ENCODE measurements at regions not wholly inside any gene's neighbourhood (a gene's known extent, or its start where the extent isn't known, plus 50 kb on each side); places are given as distances from the start of the nearest gene placed in this dataset.
"Not testable (repeated sequence)": the region's sequence is repeated elsewhere in the genome, so short reads cannot be mapped to it uniquely, and the experiment has no call there.

DNA sequence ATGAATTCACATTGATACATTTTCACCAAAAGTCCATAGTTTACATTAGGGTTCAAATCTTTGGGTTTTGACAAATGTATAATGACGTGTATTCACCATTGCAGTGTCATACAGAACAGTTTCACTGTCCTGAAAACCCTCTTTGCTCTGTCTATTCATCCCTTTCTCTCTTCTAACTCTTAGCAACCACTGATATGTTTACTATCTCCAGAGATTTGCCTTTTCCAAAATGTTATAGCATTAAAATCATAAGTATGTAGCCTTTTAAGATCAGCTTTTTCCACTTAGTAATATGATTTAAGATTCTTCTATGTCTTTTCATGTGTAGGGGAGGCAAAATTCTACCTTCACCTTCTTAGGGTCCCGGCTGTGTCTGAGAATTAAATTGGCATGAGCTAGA, 203.8 kb downstream of the TPRG1 start:
- FAIRE-seq: no peak

DNA sequence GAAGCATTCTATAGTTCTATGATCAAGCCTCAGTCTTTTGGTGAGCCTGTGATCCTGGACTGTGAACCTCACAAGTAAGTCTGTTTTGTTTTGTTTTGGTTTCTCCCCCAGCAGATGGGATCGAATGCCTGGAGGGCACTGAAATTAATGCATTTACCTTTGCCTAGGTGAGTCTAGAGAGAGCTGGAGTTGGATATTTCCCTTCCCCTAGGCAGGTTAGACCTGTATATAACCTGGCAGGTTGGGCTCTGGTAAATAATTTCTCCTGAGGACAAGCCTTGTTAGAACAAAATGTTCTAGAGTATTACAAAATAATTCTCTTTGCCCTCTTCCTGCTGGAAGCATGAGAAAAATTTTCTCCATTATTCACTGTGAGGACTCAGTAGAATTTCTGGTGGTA, 211.9 kb downstream of the TPRG1 start:
- FAIRE-seq: no peak

DNA sequence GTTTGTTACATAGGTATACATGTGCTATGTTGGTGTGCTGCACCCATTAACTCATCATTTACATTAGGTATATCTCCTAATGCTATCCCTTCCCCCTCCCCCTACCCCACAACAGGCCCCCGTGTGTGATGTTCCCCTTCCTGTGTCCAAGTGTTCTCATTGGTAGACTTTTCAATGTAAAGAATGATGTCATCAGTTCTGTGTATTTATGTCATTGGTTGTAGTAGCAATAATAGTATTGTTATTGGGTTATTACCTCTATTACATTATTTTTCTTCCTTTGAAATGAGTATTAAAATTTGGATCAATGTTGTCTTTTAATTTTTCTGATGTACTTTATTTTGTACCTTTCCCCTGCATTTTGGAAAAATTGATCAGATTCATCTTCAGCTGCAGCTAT, 214.1 kb downstream of the TPRG1 start:
- FAIRE-seq: not testable (repeated sequence)

DNA sequence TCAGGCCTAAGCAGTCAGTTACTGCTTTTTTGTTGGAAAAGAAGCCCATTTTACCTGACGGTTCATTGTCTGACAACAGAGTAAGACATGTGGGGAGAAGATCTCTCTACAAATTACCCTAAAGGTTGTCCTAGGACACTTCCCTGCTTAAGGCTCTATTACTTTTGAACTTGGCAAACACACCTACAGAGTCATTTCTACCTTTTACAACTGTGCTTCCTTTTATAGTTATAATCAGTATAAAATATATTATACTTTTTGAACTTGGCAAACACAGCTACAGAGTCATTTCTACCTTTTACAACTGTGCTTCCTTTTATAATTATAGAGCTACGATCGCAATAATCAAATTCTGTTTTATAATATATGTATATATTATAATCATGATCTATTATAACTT, 215.0 kb downstream of the TPRG1 start:
- peak; percentile 81 for FAIRE-seq

DNA sequence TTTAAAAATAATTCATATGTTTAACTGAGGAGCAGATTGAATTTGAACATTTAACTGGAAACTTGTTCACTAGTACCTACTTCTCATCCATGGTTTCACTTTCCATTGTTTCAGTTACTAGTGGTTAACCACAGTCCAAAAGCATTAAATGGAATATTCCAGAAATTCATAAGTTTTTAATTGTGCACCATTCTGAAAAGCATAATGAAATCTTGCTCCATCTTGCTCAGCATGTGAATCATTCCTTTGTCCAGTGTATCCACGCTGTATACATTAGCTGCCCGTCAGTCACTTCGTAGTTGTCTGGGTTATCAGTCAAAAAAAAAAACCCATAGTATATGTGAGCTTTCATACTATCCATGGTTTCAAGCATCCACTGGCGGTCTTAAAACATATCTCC, 217.6 kb downstream of the TPRG1 start:
- no peak for FAIRE-seq

DNA sequence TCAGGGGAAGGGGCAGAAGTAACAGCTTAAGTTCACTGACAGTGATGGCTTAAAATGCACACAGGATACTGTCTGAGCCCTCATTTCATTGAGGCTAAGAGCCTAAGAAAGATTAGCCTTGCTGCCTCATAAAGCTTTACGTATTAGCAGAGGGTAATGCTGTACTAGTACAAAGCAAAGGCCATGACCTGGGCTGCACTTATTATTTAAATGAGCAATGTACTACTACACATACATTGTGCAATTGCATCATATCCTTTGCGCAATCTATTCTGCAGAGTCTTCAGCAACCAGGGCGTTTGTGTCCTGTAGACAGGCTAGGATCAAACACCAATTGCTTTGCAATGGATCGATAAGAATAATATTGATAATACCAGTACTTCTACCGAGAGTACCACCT, 221.8 kb downstream of the TPRG1 start:
- no peak for FAIRE-seq

DNA sequence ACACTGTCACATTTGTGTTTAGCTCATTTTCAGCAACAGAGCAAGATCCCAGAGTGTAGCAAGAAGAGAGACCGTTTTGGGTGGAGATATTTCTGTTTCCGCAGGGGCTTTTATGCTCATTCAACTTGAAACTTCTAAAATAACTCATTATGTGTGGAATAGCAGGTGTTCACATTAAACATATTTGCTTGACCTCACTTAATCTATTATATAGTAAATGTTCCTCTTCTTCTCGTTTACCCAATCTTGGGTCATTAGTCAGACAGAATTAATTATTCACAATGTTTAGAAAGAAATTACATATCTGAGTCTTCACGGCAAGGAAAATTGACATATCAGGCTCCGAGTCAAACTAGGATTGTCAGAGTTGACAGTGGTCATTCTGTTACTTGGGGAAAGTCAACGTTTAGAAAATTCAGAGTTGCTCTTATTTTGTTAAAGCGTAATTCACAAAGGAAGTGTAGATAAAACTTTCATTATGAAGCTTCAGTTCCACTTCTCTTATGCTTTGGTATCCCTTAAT, 222.9 kb downstream of the TPRG1 start:
- FAIRE-seq: no peak

DNA sequence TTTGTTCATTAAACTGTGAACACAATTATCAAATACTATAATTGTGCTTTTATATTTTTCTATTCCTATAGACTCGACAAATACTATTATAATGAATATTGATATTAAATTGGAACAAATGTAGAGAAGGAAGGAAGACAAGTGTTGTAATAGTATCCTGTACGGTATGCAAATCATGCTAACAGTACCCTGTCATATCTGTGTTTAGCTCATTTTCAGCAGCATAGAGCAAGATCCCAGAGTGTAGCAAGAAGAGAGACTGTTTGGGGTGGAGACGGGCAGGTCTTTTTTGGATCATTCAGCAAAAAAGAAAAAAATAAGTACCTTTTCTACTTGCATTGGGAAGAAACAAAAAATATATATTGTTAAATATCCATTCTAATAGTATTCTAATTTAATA, 224.1 kb downstream of the TPRG1 start:
- no peak for FAIRE-seq

DNA sequence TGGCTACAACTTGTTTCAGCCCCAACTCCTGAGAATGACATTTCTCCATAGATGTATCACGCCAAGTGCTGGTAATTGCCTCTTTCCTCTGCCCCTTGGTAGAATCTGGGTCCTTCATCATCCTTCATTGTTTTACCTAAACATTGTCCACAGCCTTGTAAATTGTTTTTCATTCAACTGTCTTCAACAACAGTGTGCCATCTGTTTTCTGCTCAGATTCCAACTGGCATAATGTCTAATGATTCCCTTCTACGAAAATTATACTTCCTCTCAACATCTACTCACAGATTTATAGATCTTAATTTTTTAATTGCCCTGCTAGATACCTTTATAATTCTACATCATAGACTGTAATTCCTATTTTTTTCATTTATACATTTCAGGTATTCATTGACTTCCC, 226.9 kb downstream of the TPRG1 start:
- FAIRE-seq: peak; percentile 51

DNA sequence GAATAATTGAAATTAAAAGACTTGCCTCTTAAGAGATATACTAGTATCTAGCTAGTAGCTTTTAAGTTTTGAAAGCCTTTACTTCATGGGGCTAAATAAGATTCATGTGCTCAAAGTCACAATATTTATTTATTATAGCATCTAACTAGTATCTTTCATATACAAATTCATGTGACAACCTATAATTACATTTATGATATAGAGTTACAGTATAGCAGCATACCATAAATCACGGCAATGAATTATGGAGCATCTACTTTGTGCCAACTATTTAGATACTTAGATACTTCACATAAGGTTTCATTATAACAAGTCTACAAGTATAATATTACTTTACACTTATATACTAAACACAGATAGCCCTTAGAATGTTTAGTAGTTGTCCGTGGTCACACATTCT, 229.4 kb downstream of the TPRG1 start:
- no peak for FAIRE-seq

DNA sequence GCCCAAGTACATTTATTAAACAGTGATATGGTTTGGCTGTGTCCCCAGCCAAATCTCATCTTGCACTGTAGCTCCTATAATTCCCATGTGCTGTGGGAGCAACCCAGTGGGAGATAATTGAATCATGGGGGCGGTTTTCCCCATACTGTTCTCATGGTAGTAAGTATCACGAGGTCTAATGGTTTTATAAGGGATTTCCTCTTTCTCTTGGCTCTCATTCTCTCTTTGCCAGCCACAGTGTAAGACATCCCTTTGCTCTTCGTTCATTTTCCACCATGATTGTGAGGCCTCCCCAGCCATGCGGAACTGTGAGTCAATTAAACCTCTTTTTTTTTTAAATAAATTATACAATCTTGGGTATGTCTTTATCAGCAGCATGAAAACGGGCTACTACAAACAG, 228.0 kb upstream of the TP63 start:
- FAIRE-seq: no peak

DNA sequence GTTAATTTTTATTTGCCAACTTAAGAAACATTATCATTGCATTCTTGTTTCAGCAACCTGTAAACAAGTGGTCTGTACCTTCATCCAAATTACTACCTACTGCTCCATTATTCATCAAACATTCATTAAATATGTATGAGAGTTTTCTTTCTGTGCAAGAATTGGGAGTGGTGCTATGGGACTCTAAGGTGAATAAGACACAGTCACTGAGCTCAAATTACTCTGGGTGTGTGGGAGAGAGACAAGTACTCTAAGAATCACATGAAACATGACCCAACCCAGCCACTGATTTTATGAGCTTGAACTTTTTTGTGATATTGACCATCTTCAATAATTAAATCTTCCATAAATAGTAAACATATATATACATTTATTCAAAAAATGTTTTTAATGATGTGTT, 227.2 kb upstream of the TP63 start:
- FAIRE-seq: no peak

DNA sequence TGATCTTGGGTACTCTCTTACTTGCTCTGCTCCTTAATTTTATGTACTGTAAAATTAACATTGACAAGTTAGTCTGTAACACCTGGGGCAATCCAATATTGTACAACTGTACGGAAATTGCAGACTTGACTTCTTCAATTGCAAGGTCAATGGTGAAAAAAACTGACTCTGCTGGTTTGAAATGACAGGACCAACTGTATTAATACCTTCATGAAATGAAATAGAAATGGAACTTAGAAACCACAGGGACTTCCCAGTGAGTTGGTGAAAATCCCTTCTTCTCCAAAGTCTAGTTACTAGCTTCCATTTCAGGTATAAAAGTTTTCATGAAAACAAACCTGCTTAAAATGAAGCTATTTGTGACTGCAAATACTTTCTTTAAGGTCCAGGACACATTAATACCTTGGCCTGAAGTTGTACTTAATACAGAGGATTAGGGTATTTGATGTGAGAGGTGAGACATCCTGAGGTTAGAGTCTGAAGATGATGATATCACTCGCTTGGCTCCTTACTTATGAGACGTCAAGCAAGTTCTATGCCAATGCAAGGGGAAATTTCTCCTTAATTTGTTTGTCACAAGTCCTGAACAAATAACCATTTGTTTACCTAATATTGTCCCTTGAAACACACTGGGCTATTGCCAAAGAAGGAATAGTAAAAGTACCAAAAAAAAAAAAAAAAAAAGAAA, 226.2 kb upstream of the TP63 start:
- FAIRE-seq: no peak

DNA sequence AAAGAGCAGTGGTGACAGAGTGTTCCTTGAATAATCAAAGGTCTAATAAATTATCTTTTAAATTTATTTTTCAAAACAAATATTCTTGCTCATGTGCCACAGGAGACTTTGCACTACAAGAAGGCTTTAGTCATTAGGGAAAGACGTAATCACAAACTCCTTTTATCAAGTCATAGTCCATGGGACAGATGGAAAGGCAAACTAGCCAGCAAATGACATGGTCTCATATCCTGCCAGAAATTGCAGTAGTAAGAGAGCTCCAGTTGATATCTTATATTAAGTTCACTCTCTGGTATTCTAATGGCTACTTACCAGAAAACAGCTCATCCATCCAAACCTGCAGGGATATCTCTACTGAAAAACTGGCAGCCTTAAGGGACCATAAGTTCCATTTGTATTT, 225.0 kb upstream of the TP63 start:
- no peak for FAIRE-seq

DNA sequence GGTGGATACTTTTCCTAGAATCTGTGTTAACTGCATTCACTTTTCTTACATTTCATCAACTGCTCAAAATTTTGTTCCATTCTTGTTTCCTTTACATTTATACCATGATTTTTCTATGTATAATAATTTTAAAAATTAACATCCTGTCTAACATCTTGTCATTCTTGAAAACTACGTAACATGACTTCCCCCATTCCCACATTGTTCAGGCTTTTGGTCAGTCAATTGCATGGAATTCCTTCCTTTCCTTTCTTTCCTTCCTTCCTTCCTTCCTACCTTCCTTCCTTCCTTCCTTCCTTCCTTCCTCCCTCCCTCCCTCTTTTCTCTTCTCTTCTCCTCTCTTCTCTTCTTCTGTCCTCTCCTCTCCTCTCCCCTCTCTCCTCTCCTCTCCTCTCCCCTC, 220.7 kb upstream of the TP63 start:
- FAIRE-seq: no peak

DNA sequence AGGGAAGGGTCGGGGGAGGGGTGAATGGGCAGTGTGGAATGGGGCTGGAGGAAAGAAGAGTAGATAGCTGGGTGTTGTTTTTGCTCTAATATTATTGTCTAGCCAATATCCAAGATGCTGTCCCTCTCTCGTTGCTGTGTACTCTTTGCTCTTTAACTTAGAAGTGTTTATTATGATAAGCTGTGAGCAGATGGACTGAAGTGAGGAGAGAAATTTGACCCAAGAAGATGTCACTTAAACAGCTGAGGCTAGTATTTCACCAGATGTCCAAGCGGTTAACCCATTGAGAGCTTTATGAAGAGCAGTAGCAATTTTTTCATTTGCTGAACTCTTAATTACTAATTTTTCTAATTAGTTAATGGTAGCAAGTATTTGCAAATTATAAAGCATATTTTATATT, 212.2 kb upstream of the TP63 start:
- no peak for FAIRE-seq

DNA sequence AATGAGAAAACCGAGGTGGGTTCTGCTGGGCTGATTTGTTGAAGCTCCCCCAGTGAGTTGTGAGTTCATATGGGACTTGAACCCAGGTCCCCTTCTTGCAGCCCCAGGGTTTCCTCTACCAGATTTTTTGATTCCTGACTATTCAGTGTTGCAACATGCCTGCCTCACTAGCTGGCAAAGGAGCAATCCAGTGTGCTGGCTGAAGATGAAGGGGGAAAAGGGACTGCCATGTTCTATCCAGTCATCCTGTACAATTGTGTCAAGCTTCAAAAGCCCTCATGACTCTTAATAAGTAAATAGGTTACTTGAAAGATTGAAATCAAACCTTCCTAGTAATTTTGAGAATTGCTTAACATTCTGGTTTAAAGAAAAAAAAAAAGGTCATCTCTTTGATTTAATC, 211.5 kb upstream of the TP63 start:
- no peak for FAIRE-seq

DNA sequence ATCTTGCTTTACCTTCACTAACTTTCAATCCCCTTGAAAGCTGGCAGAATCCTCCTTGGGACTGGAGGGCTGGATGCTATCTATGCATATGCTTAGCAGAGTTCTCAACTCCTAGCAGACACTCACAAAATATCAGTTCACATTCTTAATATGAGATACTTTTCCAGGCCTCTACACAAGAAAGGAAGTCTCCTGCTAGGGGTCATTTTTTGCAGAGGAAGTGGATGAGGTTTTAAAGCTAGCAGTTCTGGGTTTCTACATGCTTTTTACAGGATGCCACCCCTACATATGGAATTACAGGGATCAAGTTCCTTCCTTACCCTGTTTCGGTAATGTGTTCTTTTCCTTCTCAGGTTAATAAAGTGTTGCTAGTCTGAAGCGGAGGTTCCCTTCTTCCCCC, 206.3 kb upstream of the TP63 start:
- FAIRE-seq: no peak

DNA sequence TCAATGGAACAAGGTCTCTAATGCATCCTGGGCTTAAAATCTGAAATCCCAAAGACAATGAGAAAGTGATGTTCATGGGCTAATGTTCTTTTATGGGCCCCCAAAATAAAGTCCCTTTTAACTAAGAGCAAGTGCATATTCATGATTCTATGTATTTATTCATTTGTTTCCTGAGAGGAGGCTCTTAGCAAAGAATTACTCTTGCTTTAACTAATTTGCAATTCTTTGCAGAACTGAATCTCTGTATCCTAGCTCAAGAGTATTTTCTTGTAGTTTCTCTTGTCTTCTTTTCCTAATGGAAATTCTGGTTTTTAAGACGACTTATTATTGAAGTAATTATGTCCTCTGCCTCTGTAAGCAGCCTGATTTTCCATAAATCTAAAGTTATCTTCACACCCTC, 202.2 kb upstream of the TP63 start:
- FAIRE-seq: no peak

DNA sequence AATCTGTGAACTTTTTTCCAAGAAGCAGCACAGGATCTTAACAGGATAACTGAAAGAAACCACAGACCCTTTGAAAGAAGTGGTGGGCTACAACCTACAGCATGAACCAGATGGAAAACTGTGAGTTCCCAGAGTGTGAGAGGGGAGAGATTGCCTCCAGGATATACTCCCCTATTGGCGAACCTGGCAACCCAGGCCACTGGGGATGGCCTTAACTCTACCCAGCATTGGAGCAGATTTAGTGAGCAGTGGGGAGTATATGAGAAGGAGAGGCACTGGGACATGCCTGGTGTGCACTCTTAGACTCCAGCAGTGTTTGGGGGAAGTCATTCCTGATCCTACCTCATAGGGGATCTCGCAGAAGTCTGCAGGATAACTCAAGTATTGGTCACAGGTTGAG, 201.0 kb upstream of the TP63 start:
- no peak for FAIRE-seq

DNA sequence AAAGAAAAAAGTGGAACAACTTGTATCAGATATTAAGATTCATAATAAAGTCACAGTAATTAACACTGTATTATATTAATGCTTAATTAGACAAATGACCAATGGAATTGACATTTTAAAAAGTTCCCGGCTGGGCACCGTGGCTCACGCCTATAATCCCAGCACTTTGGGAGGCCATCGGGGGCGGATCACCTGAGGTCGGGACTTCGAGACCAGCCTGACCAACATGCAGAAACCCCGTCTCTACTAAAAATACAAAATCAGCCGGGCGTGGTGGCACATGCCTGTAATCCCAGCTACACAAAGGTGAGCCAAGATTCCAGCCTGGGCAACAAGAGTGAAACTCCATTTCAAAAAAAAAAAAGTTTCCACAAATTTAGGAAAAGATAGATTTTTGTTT, 188.9 kb upstream of the TP63 start:
- not testable (repeated sequence) for FAIRE-seq

DNA sequence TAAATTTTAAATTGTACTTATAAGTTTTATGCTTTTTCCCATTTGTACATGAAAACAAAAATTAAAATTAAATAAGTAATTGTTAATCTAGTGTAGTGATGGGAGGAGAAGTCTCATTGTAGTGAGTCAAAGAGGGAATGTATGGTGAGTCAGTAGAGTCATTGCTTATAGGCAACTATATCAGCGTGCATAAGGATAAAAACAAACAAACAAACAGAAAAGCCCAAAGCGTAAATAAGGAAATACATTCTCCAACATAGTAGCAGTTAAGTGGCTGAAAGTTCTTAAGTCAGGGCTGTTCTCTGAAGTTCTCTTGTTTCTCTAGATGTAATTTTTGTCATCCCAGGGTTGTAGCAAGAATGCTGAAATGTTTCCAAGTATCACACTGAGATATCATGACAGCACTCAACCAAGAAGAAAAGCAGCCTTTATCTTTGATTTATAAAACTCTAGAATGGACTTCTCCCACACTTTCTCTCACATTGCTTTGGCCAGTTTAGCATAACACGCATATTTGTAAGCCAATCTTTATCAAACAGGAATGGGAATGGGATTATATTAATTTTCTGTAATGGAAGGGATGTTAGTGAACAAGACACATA, 184.1 kb upstream of the TP63 start:
- FAIRE-seq: no peak

DNA sequence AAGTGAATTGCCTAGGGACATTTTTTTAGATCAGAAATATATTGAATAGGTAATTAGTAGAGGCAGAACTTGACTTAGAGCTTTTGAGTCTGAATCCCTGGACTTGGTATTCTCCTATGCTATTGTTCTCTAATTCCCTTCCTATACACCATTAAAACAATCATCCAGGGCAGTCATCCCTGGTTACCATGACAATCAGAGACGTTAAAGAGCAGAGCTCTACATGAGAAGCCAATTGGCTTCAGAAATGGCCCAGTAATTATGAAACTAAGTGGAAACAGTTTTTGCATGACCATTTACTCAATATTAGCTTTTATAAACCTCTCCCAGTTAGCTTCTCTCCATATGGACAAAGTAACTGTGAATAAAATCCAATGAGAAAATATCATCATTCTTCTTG, 182.1 kb upstream of the TP63 start:
- FAIRE-seq: no peak

DNA sequence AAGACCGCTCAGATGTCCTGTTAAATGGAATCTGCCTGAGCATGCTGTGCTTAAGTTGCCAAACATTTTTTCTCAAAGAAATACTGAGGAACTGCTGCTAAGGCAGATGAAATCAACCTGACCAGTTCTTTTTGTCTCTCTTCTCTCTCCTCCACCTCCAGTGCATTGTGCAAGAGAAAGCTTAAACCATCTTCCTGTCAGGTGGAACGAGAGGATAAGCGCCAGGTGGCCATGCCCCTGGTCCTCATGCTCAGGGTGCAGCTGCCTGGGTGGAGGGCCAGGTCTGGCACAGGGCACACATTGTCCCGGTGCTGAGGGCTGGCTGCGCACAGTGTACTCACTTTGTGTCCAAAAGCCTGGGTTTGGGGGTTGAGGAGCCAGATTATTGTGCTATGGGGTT, 176.2 kb upstream of the TP63 start:
- FAIRE-seq: no peak
